AG10803 (cell line): ENCODE measurements at regions not wholly inside any gene's neighbourhood (a gene's known extent, or its start where the extent isn't known, plus 50 kb on each side); places are given as distances from the start of the nearest gene placed in this dataset.

ENCODE experiments used
- DNase-seq: peaks from one replicate; pipeline ENCODE4 v3.0.0; 2010; ENCODE audit warnings: low read depth
- H3K4me3 ChIP-seq: 2 replicates; pipeline ENCODE4 v1.5.1; 2011; ENCODE audit warnings: mild to moderate bottlenecking, low read length, control low read depth
- TF ChIP-seq, protein P1 (sequence below): conservative IDR thresholded peaks from 2 replicates; pipeline ENCODE4 v1.5.1; 2011; ENCODE audit warnings: mild to moderate bottlenecking, low read length, control low read depth, inconsistent platforms

DNA sequence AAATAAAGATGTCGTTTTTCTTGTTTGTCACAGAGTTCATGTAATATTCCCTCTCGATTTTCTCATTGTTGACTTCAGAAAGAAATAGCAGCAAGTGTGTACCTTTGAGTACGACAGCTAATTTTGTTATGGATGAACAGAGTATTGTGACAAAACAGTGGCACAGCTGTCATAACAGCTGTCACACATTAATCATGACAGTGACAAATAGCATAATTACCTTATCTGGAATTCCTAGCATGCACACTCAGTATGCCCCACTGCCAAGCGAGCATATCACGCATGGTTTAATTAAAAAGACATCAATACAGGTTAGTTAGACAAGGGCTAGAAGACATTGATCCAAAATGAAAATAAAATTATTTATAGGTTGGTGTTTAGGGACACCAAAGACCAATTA is 375.1 kb downstream of the SPATA31D1 start:
- no peak overlapping the region for H3K4me3 ChIP-seq
- TF ChIP-seq, protein P1, sequence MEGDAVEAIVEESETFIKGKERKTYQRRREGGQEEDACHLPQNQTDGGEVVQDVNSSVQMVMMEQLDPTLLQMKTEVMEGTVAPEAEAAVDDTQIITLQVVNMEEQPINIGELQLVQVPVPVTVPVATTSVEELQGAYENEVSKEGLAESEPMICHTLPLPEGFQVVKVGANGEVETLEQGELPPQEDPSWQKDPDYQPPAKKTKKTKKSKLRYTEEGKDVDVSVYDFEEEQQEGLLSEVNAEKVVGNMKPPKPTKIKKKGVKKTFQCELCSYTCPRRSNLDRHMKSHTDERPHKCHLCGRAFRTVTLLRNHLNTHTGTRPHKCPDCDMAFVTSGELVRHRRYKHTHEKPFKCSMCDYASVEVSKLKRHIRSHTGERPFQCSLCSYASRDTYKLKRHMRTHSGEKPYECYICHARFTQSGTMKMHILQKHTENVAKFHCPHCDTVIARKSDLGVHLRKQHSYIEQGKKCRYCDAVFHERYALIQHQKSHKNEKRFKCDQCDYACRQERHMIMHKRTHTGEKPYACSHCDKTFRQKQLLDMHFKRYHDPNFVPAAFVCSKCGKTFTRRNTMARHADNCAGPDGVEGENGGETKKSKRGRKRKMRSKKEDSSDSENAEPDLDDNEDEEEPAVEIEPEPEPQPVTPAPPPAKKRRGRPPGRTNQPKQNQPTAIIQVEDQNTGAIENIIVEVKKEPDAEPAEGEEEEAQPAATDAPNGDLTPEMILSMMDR = no peak
- DNase-seq = no peak

GRCh38 chr9:82367016-82367415 is 378.4 kb downstream of the SPATA31D1 start:
- TF ChIP-seq, protein P1 = no peak
- no peak for DNase-seq
- no peak overlapping the region for H3K4me3 ChIP-seq

DNA sequence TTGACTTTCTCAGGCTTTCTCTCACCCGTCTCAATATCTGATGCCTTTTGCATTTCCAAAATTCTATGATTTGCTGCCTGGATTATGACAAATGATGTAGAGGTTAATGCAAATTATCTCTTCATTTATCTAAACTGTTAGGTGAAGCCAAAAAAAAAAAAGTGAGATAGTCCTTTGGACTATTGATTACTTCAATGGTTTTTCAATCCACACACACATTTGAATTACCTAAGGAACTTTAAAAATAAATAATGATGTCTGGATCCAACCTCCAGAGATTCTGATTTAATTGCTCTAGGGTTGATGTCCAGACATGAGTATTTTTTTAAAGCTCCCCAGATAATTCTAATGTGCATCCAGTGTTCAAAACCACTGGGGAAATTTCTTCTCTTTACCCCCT is 379.4 kb downstream of the SPATA31D1 start:
- TF ChIP-seq, protein P1 = no peak

DNA sequence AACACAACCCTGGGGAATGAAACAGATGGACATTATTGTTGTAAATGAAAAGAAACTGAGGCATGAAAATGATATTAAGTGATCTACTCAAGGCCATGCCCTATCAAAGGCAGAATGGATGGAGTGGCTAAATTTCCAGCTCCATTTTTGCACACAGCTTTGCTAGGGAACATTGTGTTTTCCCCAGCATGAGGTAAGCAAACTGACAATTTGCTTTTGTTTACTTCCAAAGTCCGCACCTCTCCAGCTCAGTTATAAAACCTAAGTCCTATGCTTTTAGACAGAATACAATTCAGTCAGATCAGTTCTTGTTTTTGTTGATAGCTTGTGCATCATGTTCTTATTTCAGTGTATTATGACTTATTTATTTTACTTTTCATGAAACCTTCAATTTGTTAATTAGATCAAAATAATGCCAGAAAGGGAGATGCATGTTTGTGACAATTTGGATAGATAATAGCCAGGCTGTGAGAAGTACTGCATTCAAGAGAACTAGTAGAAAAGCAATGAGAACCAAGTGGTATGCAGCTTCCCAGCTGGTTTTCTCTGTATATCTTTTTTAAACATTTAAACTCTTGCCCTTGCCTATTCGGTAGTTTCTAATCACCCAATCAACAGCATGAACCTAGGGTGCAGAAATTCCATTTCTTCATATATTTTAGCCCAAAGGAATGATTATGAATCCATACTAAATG is 380.8 kb downstream of the SPATA31D1 start:
- TF ChIP-seq, protein P1 = no peak

More for the DNA sequence above, 379.4 kb downstream of the SPATA31D1 start:
- DNase-seq = no peak
- H3K4me3 ChIP-seq = no peak overlapping the region

DNA sequence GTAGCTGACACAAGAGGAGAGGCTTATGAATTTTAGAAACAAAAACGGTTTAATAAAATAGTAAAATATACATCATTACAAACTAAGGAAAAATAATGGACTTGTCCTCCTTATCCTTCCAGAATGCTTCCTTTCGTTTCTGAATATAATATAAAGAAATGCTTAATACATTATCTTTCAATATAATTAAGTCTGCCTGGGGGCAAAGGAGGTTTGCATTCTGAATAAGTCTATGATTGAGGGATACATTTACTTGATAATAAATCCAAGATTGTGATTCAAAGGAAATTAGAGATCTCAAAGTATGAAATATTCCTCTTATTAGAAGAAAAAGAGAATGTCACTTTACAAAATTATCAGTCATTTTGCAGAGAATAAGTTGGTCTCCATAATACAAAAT is 386.5 kb downstream of the SPATA31D1 start:
- no peak overlapping the region for H3K4me3 ChIP-seq
- no peak for DNase-seq
- TF ChIP-seq, protein P1 = no peak

More for the DNA sequence above, 380.8 kb downstream of the SPATA31D1 start:
- no peak for DNase-seq
- no peak overlapping the region for H3K4me3 ChIP-seq

DNA sequence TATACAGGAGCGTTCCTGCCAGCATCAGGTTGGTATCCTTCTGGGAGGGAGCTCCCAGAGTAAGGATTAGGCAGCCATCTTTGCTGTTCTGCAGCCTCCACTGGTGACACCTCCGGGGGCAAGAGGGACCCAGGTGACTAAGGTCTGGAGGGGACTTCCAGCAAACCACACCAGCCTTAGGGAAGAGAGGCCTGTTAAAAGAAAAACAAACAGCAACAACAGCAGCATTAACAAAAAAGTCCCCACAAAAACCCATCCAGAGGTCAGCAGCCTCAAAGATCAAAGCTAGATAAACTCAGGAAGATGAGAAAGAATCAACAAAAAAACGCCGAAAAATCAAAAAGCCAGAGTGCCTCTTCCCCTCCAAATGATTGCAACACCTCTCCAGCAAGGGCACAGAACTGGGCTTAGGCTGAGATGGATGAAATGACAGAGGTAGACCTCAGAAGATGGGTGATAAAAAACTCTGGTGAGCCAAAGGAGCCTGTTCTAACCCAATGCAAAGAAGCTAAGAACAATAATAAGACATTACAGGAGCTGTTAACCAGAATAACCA is 388.2 kb downstream of the SPATA31D1 start:
- TF ChIP-seq, protein P1 = no peak
- DNase-seq = no peak

More for the DNA sequence above, 388.2 kb downstream of the SPATA31D1 start:
- H3K4me3 ChIP-seq = no peak overlapping the region
